HFFc6 (cell line): ENCODE measurements at regions not wholly inside any gene's neighbourhood (a gene's known extent, or its start where the extent isn't known, plus 50 kb on each side); places are given as distances from the start of the nearest gene placed in this dataset.

Experiments
- DNase-seq: peaks from one replicate; pipeline ENCODE4 v3.0.0-alpha.2; 2018
- H3K27ac Mint-ChIP-seq: 2 replicates; pipeline ENCODE4 v1.8.0; 2020; ENCODE audit warnings: mild to moderate bottlenecking, mixed read lengths
- H3K27me3 Mint-ChIP-seq: 2 replicates; pipeline ENCODE4 v1.8.0; 2021; ENCODE audit warnings: mild to moderate bottlenecking, moderate library complexity, mixed read lengths; ENCODE audit not compliant: insufficient read depth
- H3K36me3 Mint-ChIP-seq: 2 replicates; pipeline ENCODE4 v1.8.0; 2021; ENCODE audit warnings: low read depth, mixed read lengths
- H3K4me1 Mint-ChIP-seq: 2 replicates; pipeline ENCODE4 v1.8.0; 2020; ENCODE audit warnings: low read depth, mixed read lengths
- H3K4me3 Mint-ChIP-seq: 2 replicates; pipeline ENCODE4 v1.8.0; 2020; ENCODE audit warnings: mild to moderate bottlenecking, moderate library complexity, mixed read lengths
- H3K9me3 Mint-ChIP-seq: 2 replicates; pipeline ENCODE4 v1.8.0; 2020; ENCODE audit warnings: mild to moderate bottlenecking, mixed read lengths
- TF ChIP-seq, protein P1 (sequence below): fragments of 200-600 bp; sonication (generic); IDR thresholded peaks from 2 replicates; pipeline ENCODE4 v1.5.0; 2021; ENCODE audit warnings: antibody characterized with exemption, mild to moderate bottlenecking

DNA sequence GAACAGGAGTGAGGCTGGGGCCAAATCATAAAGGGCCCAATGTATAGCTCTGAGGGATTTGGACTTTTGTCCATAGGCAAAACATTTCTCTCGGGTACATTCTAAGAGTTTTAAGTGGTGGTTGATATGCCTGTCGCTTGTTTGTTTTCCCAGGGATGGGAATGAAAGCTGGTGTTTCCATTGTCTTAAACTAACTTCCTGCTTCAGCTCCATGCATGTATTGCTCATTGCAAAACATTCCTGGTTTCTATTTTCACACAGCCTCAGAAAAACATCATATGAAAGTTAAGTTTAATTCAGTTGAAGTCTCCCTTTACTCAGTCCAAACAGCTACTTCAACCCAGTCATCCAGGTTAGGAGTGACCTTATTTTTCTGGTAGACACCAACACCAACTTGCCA is 235.0 kb downstream of the ACTL7B start:
- Mint-ChIP-seq H3K4me1 (no peaks in the 10 kb centered on the region), H3K27me3 (no peaks in the 10 kb centered on the region; the same call in none of the 2 replicates), H3K36me3 (no peaks in the 10 kb centered on the region), H3K27ac (no peak overlapping the region), H3K9me3 (peaks cover 41% of the 10 kb centered on the region), H3K4me3 (no peak overlapping the region)
- TF ChIP-seq, protein P1, sequence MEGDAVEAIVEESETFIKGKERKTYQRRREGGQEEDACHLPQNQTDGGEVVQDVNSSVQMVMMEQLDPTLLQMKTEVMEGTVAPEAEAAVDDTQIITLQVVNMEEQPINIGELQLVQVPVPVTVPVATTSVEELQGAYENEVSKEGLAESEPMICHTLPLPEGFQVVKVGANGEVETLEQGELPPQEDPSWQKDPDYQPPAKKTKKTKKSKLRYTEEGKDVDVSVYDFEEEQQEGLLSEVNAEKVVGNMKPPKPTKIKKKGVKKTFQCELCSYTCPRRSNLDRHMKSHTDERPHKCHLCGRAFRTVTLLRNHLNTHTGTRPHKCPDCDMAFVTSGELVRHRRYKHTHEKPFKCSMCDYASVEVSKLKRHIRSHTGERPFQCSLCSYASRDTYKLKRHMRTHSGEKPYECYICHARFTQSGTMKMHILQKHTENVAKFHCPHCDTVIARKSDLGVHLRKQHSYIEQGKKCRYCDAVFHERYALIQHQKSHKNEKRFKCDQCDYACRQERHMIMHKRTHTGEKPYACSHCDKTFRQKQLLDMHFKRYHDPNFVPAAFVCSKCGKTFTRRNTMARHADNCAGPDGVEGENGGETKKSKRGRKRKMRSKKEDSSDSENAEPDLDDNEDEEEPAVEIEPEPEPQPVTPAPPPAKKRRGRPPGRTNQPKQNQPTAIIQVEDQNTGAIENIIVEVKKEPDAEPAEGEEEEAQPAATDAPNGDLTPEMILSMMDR: no peak
- DNase-seq: no peak

DNA sequence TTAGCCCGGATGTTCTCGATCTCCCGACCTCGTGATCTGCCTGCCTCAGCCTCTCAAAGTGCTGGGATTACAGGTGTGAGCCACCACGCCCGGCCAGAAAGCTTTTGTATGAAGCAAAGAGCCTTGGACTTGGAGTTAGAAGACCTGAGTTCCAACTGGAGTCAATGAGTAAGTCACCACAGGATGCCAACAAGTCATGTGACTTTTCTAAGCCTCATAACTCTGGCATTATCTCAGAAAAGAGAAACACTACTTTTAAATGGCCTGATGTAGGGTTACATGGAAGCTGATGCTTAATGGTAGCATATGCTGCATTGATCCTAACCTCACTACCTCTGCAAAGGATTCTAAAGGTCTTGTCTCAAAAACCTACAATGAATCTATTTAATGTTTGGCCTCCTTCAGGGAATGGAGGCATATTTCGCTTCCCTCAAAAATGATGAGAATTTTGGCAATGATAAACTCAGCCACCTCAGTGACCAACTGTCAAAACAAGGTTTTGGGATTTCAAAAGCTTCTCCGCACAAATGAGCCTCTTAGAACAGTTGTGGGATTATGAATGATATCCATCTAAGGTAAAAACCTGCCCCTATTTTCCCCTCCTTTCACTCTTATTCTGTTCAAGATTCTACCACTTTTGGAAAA is 236.8 kb downstream of the ACTL7B start:
- TF ChIP-seq, protein P1: no peak
- H3K36me3 Mint-ChIP-seq: no peaks in the 10 kb centered on the region
- no peak overlapping the region for H3K4me3 Mint-ChIP-seq
- H3K27ac Mint-ChIP-seq: no peak overlapping the region
- no peaks in the 10 kb centered on the region for H3K4me1 Mint-ChIP-seq
- H3K9me3 Mint-ChIP-seq: peaks cover 44% of the 10 kb centered on the region
- H3K27me3 Mint-ChIP-seq: no peaks in the 10 kb centered on the region; the same call in 1 of the 2 replicates
- DNase-seq: no peak

DNA sequence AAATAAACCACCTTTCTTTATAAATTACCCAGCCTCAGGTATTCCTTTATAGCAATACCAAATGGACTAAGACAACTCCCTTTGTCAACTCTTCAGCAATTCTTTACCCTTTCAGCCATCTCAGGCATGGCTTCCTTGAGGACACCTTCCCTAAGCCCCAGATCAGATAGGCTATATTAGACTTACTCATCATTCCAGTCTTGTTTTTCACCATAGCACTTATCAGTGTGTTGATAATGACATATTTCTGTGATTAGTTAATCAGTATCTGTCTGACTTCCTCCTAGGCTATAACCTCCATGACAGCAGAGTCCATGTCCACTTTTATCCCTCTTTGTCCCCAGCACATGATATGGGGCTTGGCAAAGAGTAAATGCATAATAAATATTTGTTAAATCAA is 238.1 kb downstream of the ACTL7B start:
- Mint-ChIP-seq H3K9me3 (peaks cover 40% of the 10 kb centered on the region), H3K4me3 (no peak overlapping the region), H3K27ac (no peak overlapping the region), H3K27me3 (no peaks in the 10 kb centered on the region; the same call in 1 of the 2 replicates), H3K36me3 (no peaks in the 10 kb centered on the region), H3K4me1 (no peaks in the 10 kb centered on the region)
- no peak for DNase-seq
- TF ChIP-seq, protein P1: no peak

DNA sequence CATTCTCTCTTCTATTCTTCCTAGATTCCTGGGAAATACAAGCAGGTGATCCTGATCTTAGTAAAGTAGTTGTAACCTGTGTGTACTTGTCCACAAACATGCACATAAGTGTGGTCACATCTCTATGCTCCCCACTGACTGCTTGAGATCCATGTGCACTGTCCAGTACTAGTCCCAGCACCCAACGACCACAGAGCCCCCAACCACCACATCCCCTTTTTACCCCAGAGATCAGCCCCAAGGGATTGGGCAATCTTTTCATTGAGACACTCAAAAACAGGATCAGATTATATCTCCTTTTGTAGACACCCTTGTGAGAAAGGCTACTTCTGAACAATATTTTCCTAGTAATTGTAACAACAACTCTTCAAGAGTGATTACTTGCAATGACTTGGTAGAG is 240.6 kb downstream of the ACTL7B start:
- Mint-ChIP-seq H3K27ac (no peak overlapping the region), H3K36me3 (no peaks in the 10 kb centered on the region), H3K4me3 (no peak overlapping the region), H3K4me1 (no peaks in the 10 kb centered on the region), H3K9me3 (peaks cover 30% of the 10 kb centered on the region), H3K27me3 (no peaks in the 10 kb centered on the region; the same call in 1 of the 2 replicates)
- no peak for DNase-seq
- TF ChIP-seq, protein P1: no peak

DNA sequence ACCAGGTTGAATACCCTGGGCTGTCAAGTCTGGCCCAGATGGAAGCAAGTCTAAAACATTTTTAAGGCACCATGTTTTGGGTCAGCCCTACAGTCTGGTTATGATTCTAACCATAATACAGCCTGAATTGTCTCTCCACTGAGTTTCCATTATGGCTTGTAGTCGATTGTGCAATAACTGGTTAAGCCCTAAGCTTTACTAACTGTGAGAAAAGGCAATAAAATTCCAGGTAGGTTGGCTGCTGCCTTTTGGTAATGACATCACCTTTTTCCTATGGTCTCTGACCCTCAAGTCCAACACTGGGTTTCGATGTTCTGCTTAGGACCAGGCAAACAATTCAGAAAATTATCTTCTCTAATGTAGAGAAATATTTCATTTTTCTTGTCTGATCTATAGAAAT is 243.3 kb downstream of the ACTL7B start:
- Mint-ChIP-seq H3K27ac (no peak overlapping the region), H3K9me3 (peaks cover 16% of the 10 kb centered on the region), H3K27me3 (no peaks in the 10 kb centered on the region; the same call in 1 of the 2 replicates), H3K4me3 (no peak overlapping the region), H3K36me3 (no peaks in the 10 kb centered on the region), H3K4me1 (no peaks in the 10 kb centered on the region)
- DNase-seq: no peak
- TF ChIP-seq, protein P1: no peak
